K562 (cell line): ENCODE measurements at regions not wholly inside any gene's neighbourhood (a gene's known extent, or its start where the extent isn't known, plus 50 kb on each side); places are given as distances from the start of the nearest gene placed in this dataset.

Experiments
- CBX5 ChIP-seq: IDR thresholded peaks from 2 replicates; pipeline ENCODE4 v1.6.1; 2014; ENCODE audit warnings: low read depth, borderline replicate concordance
- HDAC6 ChIP-seq: IDR thresholded peaks from 2 replicates; pipeline ENCODE4 v1.6.1; 2012; ENCODE audit warnings: low read depth, mild to moderate bottlenecking, control low read depth, inconsistent platforms, low read length, moderate library complexity
- KDM1A ChIP-seq, 2 experiments: fragments of 450-650 bp; IDR thresholded peaks; 2 replicates each; pipeline ENCODE4 v1.6.1; 2016; ENCODE audit warnings: mild to moderate bottlenecking in 2 of 2
- MAZ ChIP-seq, 2 experiments: fragments of 450-650 bp in 1 of 2; sonication (generic) in 1 of 2; formaldehyde crosslinking; IDR thresholded peaks in 1 of 2; conservative IDR thresholded peaks in 1 of 2; 2 replicates each; pipeline versions ENCODE4 v1.4.0 to v1.5.0; 2020; ENCODE audit warnings: mild to moderate bottlenecking in 1 of 2, missing genetic modification reagents in 1 of 2
- NFIC ChIP-seq: fragments of 450-650 bp; IDR thresholded peaks from 2 replicates; pipeline ENCODE4 v1.6.1; 2017; ENCODE audit warnings: mild to moderate bottlenecking, inconsistent platforms
- POLR2AphosphoS5 ChIP-seq: IDR thresholded peaks from 2 replicates; pipeline ENCODE4 v1.6.1; 2011; ENCODE audit warnings: mild to moderate bottlenecking, low read depth, low read length, moderate library complexity; ENCODE audit not compliant: control insufficient read depth, insufficient read depth
- XRCC5 ChIP-seq: fragments of 200-400 bp; formaldehyde crosslinking; IDR thresholded peaks from 2 replicates; pipeline ENCODE4 v1.6.1; 2017; ENCODE audit warnings: low read depth, mild to moderate bottlenecking, low read length
- ZNF445 ChIP-seq: fragments of 250-450 bp; sonication (Bioruptor Pico); IDR thresholded peaks from 2 replicates; pipeline ENCODE4 v1.4.0; 2020; ENCODE audit warnings: low read depth, mild to moderate bottlenecking, moderate library complexity
- TF ChIP-seq, protein P1 (sequence below), 2 experiments: fragments of 450-650 bp in 1 of 2; IDR thresholded peaks; 2 replicates each; pipeline ENCODE4 v1.6.1; 2011 to 2017; ENCODE audit warnings: low read depth in 2 of 2, antibody characterized with exemption in 1 of 2, borderline replicate concordance in 1 of 2, low read length in 1 of 2, mild to moderate bottlenecking in 1 of 2, mixed read lengths in 1 of 2; ENCODE audit not compliant: control insufficient read depth in 1 of 2
- TF ChIP-seq, protein P2 (sequence below), 3 experiments: IDR thresholded peaks in 2 of 3; conservative IDR thresholded peaks in 1 of 3; 2 replicates each; pipeline ENCODE4 v1.5.1; 2011 to 2012; ENCODE audit warnings: low read length in 3 of 3, mild to moderate bottlenecking in 3 of 3, control low read depth in 2 of 3, improper control_type of control experiment in 1 of 3, inconsistent platforms in 1 of 3, low read depth in 1 of 3, mixed read lengths in 1 of 3, moderate library complexity in 1 of 3; ENCODE audit not compliant: insufficient read depth in 2 of 3
- TF ChIP-seq, protein P3 (sequence below): fragments of 250-450 bp; sonication (Bioruptor Pico); IDR thresholded peaks from 2 replicates; pipeline ENCODE4 v1.8.0; 2021; ENCODE audit warnings: moderate library complexity, mild to moderate bottlenecking, inconsistent platforms

DNA sequence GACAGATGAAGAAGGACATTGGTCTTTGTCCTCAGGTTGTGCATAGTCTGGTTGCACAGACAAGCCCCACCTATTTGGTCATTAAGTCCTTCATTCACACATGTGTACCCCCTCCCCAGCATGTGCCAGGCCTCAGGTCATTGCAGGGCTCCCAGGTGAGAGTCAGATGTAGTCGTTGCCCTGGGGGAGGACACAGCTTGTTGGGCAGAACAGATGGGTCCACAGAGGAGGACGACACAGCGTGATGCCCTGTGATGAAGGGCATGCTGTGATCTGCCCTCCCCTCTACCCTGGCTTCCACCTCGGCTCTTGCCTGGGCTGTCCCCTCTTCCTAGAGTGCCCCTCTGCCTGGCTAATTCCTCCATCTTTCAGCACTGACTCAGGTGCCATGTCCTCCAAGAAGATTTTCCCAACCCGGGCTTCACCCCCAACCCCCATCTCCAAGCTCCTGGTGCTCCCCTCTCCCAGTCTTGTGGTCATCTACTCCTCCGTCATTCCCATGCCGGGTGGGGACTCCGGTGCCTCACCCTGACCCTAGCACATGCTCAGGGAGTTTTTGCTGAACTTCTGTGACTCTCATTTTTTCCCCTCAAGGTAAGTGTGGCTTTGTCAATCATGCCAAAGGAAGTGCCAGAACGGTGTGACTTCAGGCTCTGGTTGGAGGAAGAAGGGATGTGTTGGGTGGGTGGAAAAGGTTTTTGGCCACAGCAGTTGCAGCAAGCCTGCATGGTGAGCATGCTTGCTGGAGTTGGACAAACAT lies 220.5 kb downstream of the FOXD2 start:
- TF ChIP-seq, protein P1, sequence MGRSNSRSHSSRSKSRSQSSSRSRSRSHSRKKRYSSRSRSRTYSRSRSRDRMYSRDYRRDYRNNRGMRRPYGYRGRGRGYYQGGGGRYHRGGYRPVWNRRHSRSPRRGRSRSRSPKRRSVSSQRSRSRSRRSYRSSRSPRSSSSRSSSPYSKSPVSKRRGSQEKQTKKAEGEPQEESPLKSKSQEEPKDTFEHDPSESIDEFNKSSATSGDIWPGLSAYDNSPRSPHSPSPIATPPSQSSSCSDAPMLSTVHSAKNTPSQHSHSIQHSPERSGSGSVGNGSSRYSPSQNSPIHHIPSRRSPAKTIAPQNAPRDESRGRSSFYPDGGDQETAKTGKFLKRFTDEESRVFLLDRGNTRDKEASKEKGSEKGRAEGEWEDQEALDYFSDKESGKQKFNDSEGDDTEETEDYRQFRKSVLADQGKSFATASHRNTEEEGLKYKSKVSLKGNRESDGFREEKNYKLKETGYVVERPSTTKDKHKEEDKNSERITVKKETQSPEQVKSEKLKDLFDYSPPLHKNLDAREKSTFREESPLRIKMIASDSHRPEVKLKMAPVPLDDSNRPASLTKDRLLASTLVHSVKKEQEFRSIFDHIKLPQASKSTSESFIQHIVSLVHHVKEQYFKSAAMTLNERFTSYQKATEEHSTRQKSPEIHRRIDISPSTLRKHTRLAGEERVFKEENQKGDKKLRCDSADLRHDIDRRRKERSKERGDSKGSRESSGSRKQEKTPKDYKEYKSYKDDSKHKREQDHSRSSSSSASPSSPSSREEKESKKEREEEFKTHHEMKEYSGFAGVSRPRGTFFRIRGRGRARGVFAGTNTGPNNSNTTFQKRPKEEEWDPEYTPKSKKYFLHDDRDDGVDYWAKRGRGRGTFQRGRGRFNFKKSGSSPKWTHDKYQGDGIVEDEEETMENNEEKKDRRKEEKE (IDR thresholded peaks at IDR 0.05; ENCODE audit: borderline replicate concordance in 1 of 2, control insufficient read depth in 1 of 2, low read depth in 2 of 2, low read length in 1 of 2) = no peak
- no peak for TF ChIP-seq POLR2AphosphoS5
- TF ChIP-seq HDAC6 = no peak
- TF ChIP-seq, protein P2, sequence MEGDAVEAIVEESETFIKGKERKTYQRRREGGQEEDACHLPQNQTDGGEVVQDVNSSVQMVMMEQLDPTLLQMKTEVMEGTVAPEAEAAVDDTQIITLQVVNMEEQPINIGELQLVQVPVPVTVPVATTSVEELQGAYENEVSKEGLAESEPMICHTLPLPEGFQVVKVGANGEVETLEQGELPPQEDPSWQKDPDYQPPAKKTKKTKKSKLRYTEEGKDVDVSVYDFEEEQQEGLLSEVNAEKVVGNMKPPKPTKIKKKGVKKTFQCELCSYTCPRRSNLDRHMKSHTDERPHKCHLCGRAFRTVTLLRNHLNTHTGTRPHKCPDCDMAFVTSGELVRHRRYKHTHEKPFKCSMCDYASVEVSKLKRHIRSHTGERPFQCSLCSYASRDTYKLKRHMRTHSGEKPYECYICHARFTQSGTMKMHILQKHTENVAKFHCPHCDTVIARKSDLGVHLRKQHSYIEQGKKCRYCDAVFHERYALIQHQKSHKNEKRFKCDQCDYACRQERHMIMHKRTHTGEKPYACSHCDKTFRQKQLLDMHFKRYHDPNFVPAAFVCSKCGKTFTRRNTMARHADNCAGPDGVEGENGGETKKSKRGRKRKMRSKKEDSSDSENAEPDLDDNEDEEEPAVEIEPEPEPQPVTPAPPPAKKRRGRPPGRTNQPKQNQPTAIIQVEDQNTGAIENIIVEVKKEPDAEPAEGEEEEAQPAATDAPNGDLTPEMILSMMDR (IDR thresholded peaks at IDR 0.05 in 2 of 3, conservative IDR thresholded peaks at IDR 0.05 in 1 of 3; ENCODE audit: insufficient read depth in 2 of 3, low read depth in 1 of 3, low read length in 3 of 3) = no peak
- no peak for TF ChIP-seq MAZ (CRISPR knock-in tag; conservative IDR thresholded peaks at IDR 0.05 in 1 of 2, IDR thresholded peaks at IDR 0.05 in 1 of 2)
- no peak for TF ChIP-seq ZNF445 (CRISPR knock-in tag)
- TF ChIP-seq, protein P3, sequence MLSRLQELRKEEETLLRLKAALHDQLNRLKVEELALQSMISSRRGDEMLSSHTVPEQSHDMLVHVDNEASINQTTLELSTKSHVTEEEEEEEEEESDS (CRISPR knock-in tag) = no peak
- TF ChIP-seq XRCC5 = no peak
- TF ChIP-seq CBX5 = no peak
- no peak for TF ChIP-seq KDM1A (IDR thresholded peaks at IDR 0.05)
- TF ChIP-seq NFIC = no peak
